ENCODE measurements at regions not wholly inside any gene's neighbourhood (a gene's known extent, or its start where the extent isn't known, plus 50 kb on each side); places are given as distances from the start of the nearest gene placed in this dataset.

- TF ChIP-seq ARID4B (CRISPR knock-in tag; IDR thresholded peaks at IDR 0.05) (peak; percentile 73), ESRRB (CRISPR knock-in tag; IDR thresholded peaks at IDR 0.05; ENCODE audit: borderline replicate concordance) (no peak), LCOR (CRISPR knock-in tag; IDR thresholded peaks at IDR 0.05) (no peak), MYC (IDR thresholded peaks at IDR 0.05; ENCODE audit: low read depth, low read length) (0 out of 2 replicates have a peak, but pooled peaks have one; percentile 11), MYC (CRISPR knock-in tag; IDR thresholded peaks at IDR 0.05; ENCODE audit: borderline replicate concordance, low read depth) (no peak), ZNF778 (CRISPR knock-in tag; IDR thresholded peaks at IDR 0.05) (no peak), E2F6 (IDR thresholded peaks at IDR 0.05; ENCODE audit: borderline replicate concordance in 1 of 2, extremely low read depth in 1 of 2, insufficient read depth in 1 of 2, insufficient read length in 1 of 2, low read depth in 1 of 2, low read length in 1 of 2, poor library complexity in 1 of 2, severe bottlenecking in 1 of 2) (no peak), FOXK1 (CRISPR knock-in tag; IDR thresholded peaks at IDR 0.05; ENCODE audit: borderline replicate concordance) (no peak), FIP1L1 (IDR thresholded peaks at IDR 0.05; ENCODE audit: low read depth, low read length, poor library complexity, severe bottlenecking) (no peak), YY1 (IDR thresholded peaks at IDR 0.05; ENCODE audit: borderline replicate concordance in 1 of 3, control insufficient read depth in 1 of 3, extremely low read depth in 1 of 3, insufficient read depth in 3 of 3, insufficient read length in 1 of 3, insufficient replicate concordance in 2 of 3, low read depth in 1 of 3, low read length in 2 of 3) (no peak), BRF1 (IDR thresholded peaks at IDR 0.05; ENCODE audit: borderline replicate concordance, extremely low read depth, insufficient read length) (no peak), BRD9 (IDR thresholded peaks at IDR 0.05; ENCODE audit: low read depth, partially characterized antibody) (no peak), SOX6 (IDR thresholded peaks at IDR 0.05) (no peak), CBFB (CRISPR knock-in tag; IDR thresholded peaks at IDR 0.05) (no peak), ZNF280B (CRISPR knock-in tag; IDR thresholded peaks at IDR 0.05) (no peak), HLTF (IDR thresholded peaks at IDR 0.05) (no peak), KDM5B (IDR thresholded peaks at IDR 0.05; ENCODE audit: insufficient replicate concordance, low read depth, low read length) (no peak), ZBTB17 (CRISPR knock-in tag; IDR thresholded peaks at IDR 0.05) (no peak)
Measured at GRCh38 chr3:80770106-80771074, 991.1 kb downstream of the GBE1 start (continued).

Measured in K562 (cell line).